ENCODE measurements at regions not wholly inside any gene's neighbourhood (a gene's known extent, or its start where the extent isn't known, plus 50 kb on each side); places are given as distances from the start of the nearest gene placed in this dataset.

DNA sequence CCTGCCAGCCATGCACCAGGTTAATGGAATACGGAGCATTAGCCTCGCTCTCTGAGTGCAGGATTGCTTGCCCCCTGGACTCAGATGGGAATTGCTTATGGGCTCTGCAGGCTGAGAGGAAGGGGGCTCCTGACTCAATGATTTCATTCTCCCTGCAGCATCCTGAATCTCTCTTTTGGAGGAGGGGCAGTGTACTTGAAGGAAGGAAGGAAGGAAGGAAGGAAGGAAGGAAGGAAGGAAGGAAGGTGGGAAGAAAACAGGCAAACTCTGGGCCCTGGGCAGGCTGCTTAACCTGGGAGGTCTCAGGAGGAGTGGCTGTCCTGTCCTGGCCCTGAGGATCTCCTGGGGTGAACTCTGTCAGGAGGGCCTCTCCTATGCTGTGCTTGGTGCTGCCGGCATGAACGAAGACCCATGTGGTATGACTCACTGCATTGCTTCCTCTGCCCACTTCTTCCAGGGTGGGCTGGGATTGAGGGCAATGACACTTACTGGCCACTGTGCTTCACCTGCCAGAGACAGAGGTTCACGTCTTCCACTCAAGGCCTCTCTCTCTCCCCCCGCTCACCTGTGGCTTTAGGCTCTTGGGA is 257.1 kb upstream of the CSF3R start:
- Mint-ChIP-seq H3K4me3 (no peak overlapping the region), H3K27me3 (ENCODE audit: low read depth in 2 of 2) (peaks cover 24 to 26% of the 10 kb centered on the region in 2 donors), H3K9me3 (peaks cover 0 to 2% of the 10 kb centered on the region in 2 donors), H3K36me3 (no peaks in the 10 kb centered on the region), H3K4me1 (no peaks in the 10 kb centered on the region), H3K27ac (no peak overlapping the region)
- H3K27me3 ChIP-seq (ENCODE audit: control insufficient read depth, insufficient read depth, low read length), result no peaks in the 10 kb centered on the region
- ATAC-seq (no peak), DNase-seq (no peak)
- 73% methylated on average over 6 of the region's 6 CpGs for WGBS (ENCODE audit: insufficient coverage)
- no peaks in the 10 kb centered on the region for H3K4me1 ChIP-seq (ENCODE audit: control insufficient read depth, insufficient read depth, low read length)
- H3K9me3 ChIP-seq (ENCODE audit: control insufficient read depth, insufficient read depth, low read length), result no peaks in the 10 kb centered on the region
- no peak overlapping the region for H3K4me3 ChIP-seq (ENCODE audit: low read length)
- TF ChIP-seq CTCF (IDR thresholded peaks at IDR 0.05), result no peak
- H3K27ac ChIP-seq (ENCODE audit: low read length), result no peak overlapping the region
- intact Hi-C loops (cut with micrococcal nuclease), result no loop called here
- no peaks in the 10 kb centered on the region for H3K36me3 ChIP-seq (ENCODE audit: control insufficient read depth, insufficient read depth, low read length)

DNA sequence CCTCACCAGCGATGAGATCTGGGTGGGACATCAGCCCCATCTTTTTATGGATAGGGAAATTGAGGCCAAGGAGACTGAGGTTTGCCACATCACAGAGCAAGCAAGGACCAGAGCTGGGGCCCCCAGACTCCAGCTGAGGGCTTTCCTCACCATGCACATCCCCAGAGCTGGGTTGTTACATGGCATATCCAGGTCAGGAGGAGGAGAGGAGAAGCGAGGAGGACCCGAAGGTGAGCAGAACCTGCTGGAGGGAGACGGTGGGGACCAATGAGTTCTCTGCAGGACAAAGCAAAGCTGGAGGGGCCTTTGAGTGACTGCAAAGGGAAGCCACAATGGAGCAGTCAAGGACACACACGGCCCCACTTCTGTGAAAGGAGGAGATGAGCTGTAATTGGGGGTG is 255.5 kb upstream of the CSF3R start:
- H3K9me3 Mint-ChIP-seq, result peaks cover 0 to 2% of the 10 kb centered on the region in 2 donors
- ATAC-seq (no peak), DNase-seq (no peak)
- H3K36me3 ChIP-seq (ENCODE audit: control insufficient read depth, insufficient read depth, low read length), result no peaks in the 10 kb centered on the region
- H3K27ac Mint-ChIP-seq, result no peak overlapping the region
- H3K27me3 Mint-ChIP-seq (ENCODE audit: low read depth in 2 of 2), result peaks cover 26 to 33% of the 10 kb centered on the region in 2 donors
- H3K36me3 Mint-ChIP-seq, result no peaks in the 10 kb centered on the region
- TF ChIP-seq CTCF (IDR thresholded peaks at IDR 0.05), result no peak
- H3K4me3 Mint-ChIP-seq, result no peak overlapping the region
- WGBS (ENCODE audit: insufficient coverage), result 74% methylated on average over 5 of the region's 5 CpGs
- intact Hi-C loops (cut with micrococcal nuclease), result no loop called here
- no peaks in the 10 kb centered on the region for H3K9me3 ChIP-seq (ENCODE audit: control insufficient read depth, insufficient read depth, low read length)
- H3K4me1 Mint-ChIP-seq, result no peaks in the 10 kb centered on the region
- H3K27ac ChIP-seq (ENCODE audit: low read length), result no peak overlapping the region
- H3K4me3 ChIP-seq (ENCODE audit: low read length), result no peak overlapping the region
- no peaks in the 10 kb centered on the region for H3K27me3 ChIP-seq (ENCODE audit: control insufficient read depth, insufficient read depth, low read length)
- no peaks in the 10 kb centered on the region for H3K4me1 ChIP-seq (ENCODE audit: control insufficient read depth, insufficient read depth, low read length)

- Histone ChIP-seq H3K4me3 (ENCODE audit: low read length) (no peak overlapping the region), H3K27ac (ENCODE audit: low read length) (no peak overlapping the region), H3K27me3 (ENCODE audit: control insufficient read depth, insufficient read depth, low read length) (no peaks in the 10 kb centered on the region), H3K36me3 (ENCODE audit: control insufficient read depth, insufficient read depth, low read length) (no peaks in the 10 kb centered on the region), H3K4me1 (ENCODE audit: control insufficient read depth, insufficient read depth, low read length) (no peaks in the 10 kb centered on the region), H3K9me3 (ENCODE audit: control insufficient read depth, insufficient read depth, low read length) (no peaks in the 10 kb centered on the region)
- no peak for TF ChIP-seq CTCF (IDR thresholded peaks at IDR 0.05)
- Mint-ChIP-seq H3K27ac (no peak overlapping the region), H3K27me3 (ENCODE audit: low read depth in 2 of 2) (peaks cover 27 to 37% of the 10 kb centered on the region in 2 donors), H3K4me3 (no peak overlapping the region), H3K36me3 (no peaks in the 10 kb centered on the region), H3K4me1 (no peaks in the 10 kb centered on the region), H3K9me3 (peaks cover 0 to 2% of the 10 kb centered on the region in 2 donors)
- DNase-seq, result no peak
- no peak for ATAC-seq
- 49% methylated on average over 8 of the region's 11 CpGs for WGBS (ENCODE audit: insufficient coverage)
- intact Hi-C loops (cut with micrococcal nuclease), result no loop called here
These were observed 255.1 kb upstream of the CSF3R start for GRCh38 chr1:36737767-36738166.

- Mint-ChIP-seq H3K36me3 (no peaks in the 10 kb centered on the region), H3K4me3 (no peak overlapping the region), H3K4me1 (no peaks in the 10 kb centered on the region), H3K27me3 (ENCODE audit: low read depth in 2 of 2) (peaks cover 32 to 42% of the 10 kb centered on the region in 2 donors), H3K27ac (no peak overlapping the region), H3K9me3 (peaks cover 0 to 2% of the 10 kb centered on the region in 2 donors)
- Histone ChIP-seq H3K9me3 (ENCODE audit: control insufficient read depth, insufficient read depth, low read length) (no peaks in the 10 kb centered on the region), H3K27ac (ENCODE audit: low read length) (no peak overlapping the region), H3K4me1 (ENCODE audit: control insufficient read depth, insufficient read depth, low read length) (no peaks in the 10 kb centered on the region), H3K27me3 (ENCODE audit: control insufficient read depth, insufficient read depth, low read length) (no peaks in the 10 kb centered on the region), H3K4me3 (ENCODE audit: low read length) (no peak overlapping the region), H3K36me3 (ENCODE audit: control insufficient read depth, insufficient read depth, low read length) (no peaks in the 10 kb centered on the region)
- ATAC-seq (no peak), DNase-seq (no peak)
- WGBS (ENCODE audit: insufficient coverage), result 71% methylated on average over 5 of the region's 5 CpGs
- no peak for TF ChIP-seq CTCF (IDR thresholded peaks at IDR 0.05)
- intact Hi-C loops (cut with micrococcal nuclease), result no loop called here
These were observed 254.4 kb upstream of the CSF3R start for GRCh38 chr1:36737038-36737555.

Measured in natural killer cell (primary cell).